ENCODE measurements at regions not wholly inside any gene's neighbourhood (a gene's known extent, or its start where the extent isn't known, plus 50 kb on each side); places are given as distances from the start of the nearest gene placed in this dataset.

GRCh38 chr2:155600914-155601760 lies 731.4 kb downstream of the NR4A2 start:
- Histone ChIP-seq H3K27ac (ENCODE audit: low read length) (no peak overlapping the region), H3K4me2 (ENCODE audit: low read length) (no peak overlapping the region), H3K4me1 (ENCODE audit: insufficient read depth, low read length) (no peaks in the 10 kb centered on the region), H3K4me3 (ENCODE audit: low read length) (no peak overlapping the region), H3K9me3 (ENCODE audit: low read length) (no peaks in the 10 kb centered on the region), H4K20me1 (ENCODE audit: low read length) (no peaks in the 10 kb centered on the region), H3K9ac (ENCODE audit: low read length) (no peak overlapping the region), H3K79me2 (ENCODE audit: low read length) (no peaks in the 10 kb centered on the region), H3K36me3 (ENCODE audit: low read depth, low read length) (no peaks in the 10 kb centered on the region), H2AFZ (ENCODE audit: low read length) (no peak overlapping the region), H3K27me3 (ENCODE audit: low read length) (no peaks in the 10 kb centered on the region), H3K9me2 (replicated peaks; ENCODE audit: low read length) (no peaks in the 10 kb centered on the region), H3F3A (ENCODE audit: low read length, unreplicated experiment) (no peaks in the 10 kb centered on the region)
- POLR2A ChIA-PET (ENCODE audit: unreplicated experiment) = no interaction called here
- CTCF ChIA-PET = no interaction called here
- ATAC-seq (no peak), DNase-seq (no peak)
- TF ChIP-seq CTCF (conservative IDR thresholded peaks at IDR 0.05; ENCODE audit: low read depth, low read length) = no peak
- no peak for TF ChIP-seq EZH2phosphoT487 (IDR thresholded peaks at IDR 0.05; ENCODE audit: borderline replicate concordance, low read length)
- TF ChIP-seq EZH2 (IDR thresholded peaks at IDR 0.05; ENCODE audit: low read length, unreplicated experiment) = no peak
- intact Hi-C loops (cut with micrococcal nuclease) = no loop called here
- no TSS peak for BruUV-seq (replicated peaks)

GRCh38 chr2:155600296-155600695 lies 732.2 kb downstream of the NR4A2 start:
- Histone ChIP-seq H3K9me2 (replicated peaks; ENCODE audit: low read length) (no peaks in the 10 kb centered on the region), H3K9me3 (ENCODE audit: low read length) (no peaks in the 10 kb centered on the region), H3K4me1 (ENCODE audit: insufficient read depth, low read length) (no peaks in the 10 kb centered on the region), H3K27ac (ENCODE audit: low read length) (no peak overlapping the region), H3K79me2 (ENCODE audit: low read length) (no peaks in the 10 kb centered on the region), H3K4me2 (ENCODE audit: low read length) (no peak overlapping the region), H2AFZ (ENCODE audit: low read length) (no peak overlapping the region), H3K9ac (ENCODE audit: low read length) (no peak overlapping the region), H3K4me3 (ENCODE audit: low read length) (no peak overlapping the region), H3K36me3 (ENCODE audit: low read depth, low read length) (no peaks in the 10 kb centered on the region), H4K20me1 (ENCODE audit: low read length) (no peaks in the 10 kb centered on the region), H3F3A (ENCODE audit: low read length, unreplicated experiment) (no peaks in the 10 kb centered on the region), H3K27me3 (ENCODE audit: low read length) (no peaks in the 10 kb centered on the region)
- ChIA-PET POLR2A (ENCODE audit: unreplicated experiment) (no interaction called here), CTCF (no interaction called here)
- no peak for ATAC-seq
- TF ChIP-seq EZH2phosphoT487 (IDR thresholded peaks at IDR 0.05; ENCODE audit: borderline replicate concordance, low read length) = no peak
- no peak for TF ChIP-seq EZH2 (IDR thresholded peaks at IDR 0.05; ENCODE audit: low read length, unreplicated experiment)
- TF ChIP-seq CTCF (conservative IDR thresholded peaks at IDR 0.05; ENCODE audit: low read depth, low read length) = no peak
- intact Hi-C loops (cut with micrococcal nuclease) = no loop called here
- DNase-seq = no peak
- BruUV-seq (replicated peaks) = no TSS peak

GRCh38 chr2:155599834-155600233 lies 732.7 kb downstream of the NR4A2 start:
- CTCF ChIA-PET = no interaction called here
- no TSS peak for BruUV-seq (replicated peaks)
- no peaks in the 10 kb centered on the region for H3K36me3 ChIP-seq (ENCODE audit: low read depth, low read length)
- no peak overlapping the region for H3K4me2 ChIP-seq (ENCODE audit: low read length)
- no peak overlapping the region for H3K9ac ChIP-seq (ENCODE audit: low read length)
- POLR2A ChIA-PET (ENCODE audit: unreplicated experiment) = no interaction called here
- H3K4me3 ChIP-seq (ENCODE audit: low read length) = no peak overlapping the region
- no peak overlapping the region for H2AFZ ChIP-seq (ENCODE audit: low read length)
- no peaks in the 10 kb centered on the region for H3F3A ChIP-seq (ENCODE audit: low read length, unreplicated experiment)
- no peak for TF ChIP-seq EZH2phosphoT487 (IDR thresholded peaks at IDR 0.05; ENCODE audit: borderline replicate concordance, low read length)
- TF ChIP-seq EZH2 (IDR thresholded peaks at IDR 0.05; ENCODE audit: low read length, unreplicated experiment) = no peak
- TF ChIP-seq CTCF (conservative IDR thresholded peaks at IDR 0.05; ENCODE audit: low read depth, low read length) = no peak
- H3K9me2 ChIP-seq (replicated peaks; ENCODE audit: low read length) = no peaks in the 10 kb centered on the region
- H3K27me3 ChIP-seq (ENCODE audit: low read length) = no peaks in the 10 kb centered on the region
- no peak for DNase-seq
- H3K9me3 ChIP-seq (ENCODE audit: low read length) = no peaks in the 10 kb centered on the region
- H3K4me1 ChIP-seq (ENCODE audit: insufficient read depth, low read length) = no peaks in the 10 kb centered on the region
- no peak for ATAC-seq
- H4K20me1 ChIP-seq (ENCODE audit: low read length) = no peaks in the 10 kb centered on the region
- H3K27ac ChIP-seq (ENCODE audit: low read length) = no peak overlapping the region
- H3K79me2 ChIP-seq (ENCODE audit: low read length) = no peaks in the 10 kb centered on the region
- intact Hi-C loops (cut with micrococcal nuclease) = no loop called here
